Liver (tissue), 3 donors: ENCODE measurements at regions not wholly inside any gene's neighbourhood (a gene's known extent, or its start where the extent isn't known, plus 50 kb on each side); places are given as distances from the start of the nearest gene placed in this dataset.

ENCODE experiments used
- ATF3 ChIP-seq: IDR thresholded peaks from 2 replicates; pipeline ENCODE4 v1.6.1; 2016; ENCODE audit warnings: antibody characterized with exemption
- CTCF ChIP-seq: fragments of 150-350 bp; IDR thresholded peaks from 2 replicates; pipeline ENCODE4 v1.5.1; 2017; ENCODE audit warnings: improper control_type of control experiment, low read depth, low read length; ENCODE audit not compliant: missing input control
- EGR1 ChIP-seq, 2 donors: IDR thresholded peaks; 2 replicates each; pipeline ENCODE4 v1.6.1; 2016 to 2018; ENCODE audit warnings: antibody characterized with exemption in 2 of 2, low read depth in 2 of 2
- GABPA ChIP-seq, 2 donors: IDR thresholded peaks in 1 of 2; conservative IDR thresholded peaks in 1 of 2; 2 replicates each; pipeline ENCODE4 v1.6.1; 2016; ENCODE audit warnings: antibody characterized with exemption in 2 of 2, mild to moderate bottlenecking in 1 of 2, moderate library complexity in 1 of 2
- JUND ChIP-seq, 2 donors: IDR thresholded peaks; 2 replicates each; pipeline ENCODE4 v1.6.1; 2016; ENCODE audit warnings: antibody characterized with exemption in 2 of 2
- MAX ChIP-seq: IDR thresholded peaks from 2 replicates; pipeline ENCODE4 v1.6.1; 2016; ENCODE audit warnings: antibody characterized with exemption
- NR2F2 ChIP-seq: IDR thresholded peaks from 2 replicates; pipeline ENCODE4 v1.6.1; 2016; ENCODE audit warnings: antibody characterized with exemption
- RAD21 ChIP-seq, 2 donors: IDR thresholded peaks; 2 replicates each; pipeline ENCODE4 v1.6.1; 2016; ENCODE audit warnings: antibody characterized with exemption in 2 of 2, mild to moderate bottlenecking in 2 of 2
- REST ChIP-seq: IDR thresholded peaks from 2 replicates; pipeline ENCODE4 v1.6.1; 2016; ENCODE audit warnings: antibody characterized with exemption, mild to moderate bottlenecking
- SP1 ChIP-seq: IDR thresholded peaks from 2 replicates; pipeline ENCODE4 v1.6.1; 2018; ENCODE audit warnings: antibody characterized with exemption, mild to moderate bottlenecking
- TAF1 ChIP-seq: conservative IDR thresholded peaks from 2 replicates; pipeline ENCODE4 v1.6.1; 2016; ENCODE audit warnings: antibody characterized with exemption, mild to moderate bottlenecking
- ZBTB33 ChIP-seq: IDR thresholded peaks from 2 replicates; pipeline ENCODE4 v1.6.1; 2016; ENCODE audit warnings: antibody characterized with exemption
- donor health status: healthy.
- donor health status: healthy.

GRCh38 chr12:56838621-56839488 lies 75.7 kb downstream of the HSD17B6 start:
- TF ChIP-seq CTCF (no peak), REST (no peak), RAD21 (IDR thresholded peaks at IDR 0.05) (no peak), TAF1 (no peak), JUND (IDR thresholded peaks at IDR 0.05) (no peak), ATF3 (no peak), MAX (no peak), SP1 (no peak), EGR1 (IDR thresholded peaks at IDR 0.05; ENCODE audit: low read depth in 2 of 2) (no peak), ZBTB33 (no peak), NR2F2 (peak; percentile 35), GABPA (IDR thresholded peaks at IDR 0.05 in 1 of 2, conservative IDR thresholded peaks at IDR 0.05 in 1 of 2) (no peak)
